CD14-positive monocyte (primary cell): ENCODE measurements at regions not wholly inside any gene's neighbourhood (a gene's known extent, or its start where the extent isn't known, plus 50 kb on each side); places are given as distances from the start of the nearest gene placed in this dataset.

ENCODE experiments used
- DNase-seq, 3 donors: peaks; one replicate each; pipeline ENCODE4 v3.0.0-alpha.2; 2011 to 2022
- H2AFZ ChIP-seq: 2 replicates; pipeline ENCODE4 v1.6.0; 2012; ENCODE audit warnings: mild to moderate bottlenecking, low read depth, low read length, inconsistent platforms; ENCODE audit not compliant: insufficient read depth, poor library complexity, severe bottlenecking
- H3K27ac ChIP-seq, 2 donors: 1 replicate in 1 of 2; 2 replicates in 1 of 2; pipeline ENCODE4 v1.5.1; 2012 to 2013; ENCODE audit warnings: low read length in 2 of 2, control low read depth in 1 of 2, inconsistent platforms in 1 of 2, low read depth in 1 of 2, mild to moderate bottlenecking in 1 of 2
- H3K27me3 ChIP-seq, 2 donors: one replicate each; pipeline versions ENCODE4 v1.6.0 to v1.6.1; 2011 to 2013; ENCODE audit warnings: low read length in 2 of 2; ENCODE audit not compliant: control insufficient read depth in 2 of 2, insufficient read depth in 2 of 2
- H3K36me3 ChIP-seq, 2 donors: replicated peaks in 1 of 2; 1 replicate in 1 of 2; 2 replicates in 1 of 2; pipeline versions ENCODE4 v1.5.1 to v1.6.1; 2012 to 2013; ENCODE audit warnings: low read length in 2 of 2, control low read depth in 1 of 2, inconsistent platforms in 1 of 2, mild to moderate bottlenecking in 1 of 2; ENCODE audit not compliant: insufficient read depth in 2 of 2, control insufficient read depth in 1 of 2
- H3K4me1 ChIP-seq, 2 donors: 1 replicate in 1 of 2; 2 replicates in 1 of 2; pipeline versions ENCODE4 v1.5.1 to v1.6.1; 2012 to 2013; ENCODE audit warnings: low read length in 2 of 2, control low read depth in 1 of 2, inconsistent platforms in 1 of 2, mild to moderate bottlenecking in 1 of 2, moderate library complexity in 1 of 2; ENCODE audit not compliant: insufficient read depth in 2 of 2, control insufficient read depth in 1 of 2
- H3K4me2 ChIP-seq: replicated peaks from 2 replicates; pipeline ENCODE3; 2012; ENCODE audit warnings: low read length, moderate library complexity, mild to moderate bottlenecking; ENCODE audit not compliant: poor library complexity, severe bottlenecking; ENCODE audit errors: extremely low read depth
- H3K4me3 ChIP-seq, 3 experiments: fragments of 200-600 bp in 1 of 3; sonication (generic) in 1 of 3; replicated peaks in 1 of 3; 1 replicate in 2 of 3; 2 replicates in 1 of 3; pipeline ENCODE4 v1.5.1; 2011 to 2013; ENCODE audit warnings: low read length in 3 of 3, mild to moderate bottlenecking in 3 of 3, control low read depth in 2 of 3, low read depth in 2 of 3, inconsistent platforms in 1 of 3, moderate library complexity in 1 of 3
- H3K79me2 ChIP-seq: 2 replicates; pipeline ENCODE4 v1.6.0; 2012; ENCODE audit warnings: mild to moderate bottlenecking, control low read depth, inconsistent platforms, low read length, moderate library complexity; ENCODE audit not compliant: insufficient read depth
- H3K9ac ChIP-seq: 2 replicates; pipeline ENCODE4 v1.6.0; 2017; ENCODE audit warnings: low read length, mild to moderate bottlenecking; ENCODE audit not compliant: insufficient read depth, poor library complexity, severe bottlenecking
- H3K9me3 ChIP-seq, 2 donors: replicated peaks in 1 of 2; 1 replicate in 1 of 2; 2 replicates in 1 of 2; pipeline versions ENCODE4 v1.5.1 to v1.6.1; 2012 to 2013; ENCODE audit warnings: low read length in 2 of 2, control low read depth in 1 of 2; ENCODE audit not compliant: control insufficient read depth in 1 of 2, insufficient read depth in 1 of 2
- H4K20me1 ChIP-seq: 2 replicates; pipeline ENCODE4 v1.6.0; 2012; ENCODE audit warnings: mild to moderate bottlenecking, low read length, control low read depth, moderate library complexity; ENCODE audit not compliant: insufficient read depth
- H3K27ac Mint-ChIP-seq, 7 donors: one replicate each; pipeline ENCODE4 v1.8.0; 2020; ENCODE audit warnings: mild to moderate bottlenecking in 7 of 7, mixed read lengths in 7 of 7, moderate library complexity in 6 of 7, inconsistent platforms in 2 of 7
- H3K27me3 Mint-ChIP-seq, 3 donors: one replicate each; pipeline ENCODE4 v1.8.0; 2021 to 2022; ENCODE audit warnings: low read depth in 3 of 3, mild to moderate bottlenecking in 3 of 3, mixed read lengths in 3 of 3, moderate library complexity in 3 of 3, inconsistent platforms in 1 of 3
- H3K36me3 Mint-ChIP-seq, 2 donors: one replicate each; pipeline ENCODE4 v1.8.0; 2020; ENCODE audit warnings: mixed read lengths in 2 of 2, inconsistent platforms in 1 of 2, mild to moderate bottlenecking in 1 of 2
- H3K4me1 Mint-ChIP-seq: one replicate; pipeline ENCODE4 v1.8.0; 2020; ENCODE audit warnings: mild to moderate bottlenecking, mixed read lengths
- H3K4me3 Mint-ChIP-seq, 2 donors: one replicate each; pipeline ENCODE4 v1.8.0; 2020; ENCODE audit warnings: mild to moderate bottlenecking in 2 of 2, mixed read lengths in 2 of 2, moderate library complexity in 1 of 2
- H3K9me3 Mint-ChIP-seq, 7 donors: one replicate each; pipeline ENCODE4 v1.8.0; 2020 to 2022; ENCODE audit warnings: mixed read lengths in 7 of 7, mild to moderate bottlenecking in 6 of 7, moderate library complexity in 6 of 7, inconsistent platforms in 2 of 7
- CTCF ChIP-seq: fragments of 200-600 bp; IDR thresholded peaks from one replicate; pipeline ENCODE4 v1.8.0; 2022; ENCODE audit warnings: antibody characterized with exemption, mild to moderate bottlenecking
- WGBS: methylation state at CpG from one replicate; pipeline ENCODE4 v1.1.5; 2013; ENCODE audit warnings: missing lambda C conversion rate; ENCODE audit not compliant: insufficient coverage; 5-methylcytosine and 5-hydroxymethylcytosine counted together
- intact Hi-C, 2 donors: fragments of 100-400 bp; cut with micrococcal nuclease; formaldehyde crosslinking; loops; one replicate each; pipeline versions ENCODE4 v1.15.0 to v1.15.1; 2023

GRCh38 chr1:29893806-29894205 is 657.5 kb downstream of the PTPRU start:
- Histone ChIP-seq H3K36me3 (no peaks in the 10 kb centered on the region), H3K9me3 (no peaks in the 10 kb centered on the region), H2AFZ (no peak overlapping the region), H3K4me3 (no peak overlapping the region), H3K4me1 (peaks cover 0 to 6% of the 10 kb centered on the region in 2 donors), H4K20me1 (no peaks in the 10 kb centered on the region), H3K27me3 (no peaks in the 10 kb centered on the region), H3K27ac (no peak overlapping the region), H3K9ac (no peak overlapping the region), H3K4me2 (no peak overlapping the region), H3K79me2 (no peaks in the 10 kb centered on the region)
- intact Hi-C loops: no loop called here
- TF ChIP-seq CTCF: no peak
- 78% methylated on average over 2 of the region's 5 CpGs for WGBS
- peaks cover 12 to 16% (median 14%) of the 10 kb centered on the region in 3 donors for H3K27me3 Mint-ChIP-seq
- no peak overlapping the region for H3K27ac Mint-ChIP-seq
- peaks cover 5% of the 10 kb centered on the region for H3K4me1 Mint-ChIP-seq
- H3K9me3 Mint-ChIP-seq: peaks cover 0 to 5% (median 0%) of the 10 kb centered on the region in 7 donors
- no peak overlapping the region for H3K4me3 Mint-ChIP-seq
- no peak for DNase-seq
- H3K36me3 Mint-ChIP-seq: no peaks in the 10 kb centered on the region

DNA sequence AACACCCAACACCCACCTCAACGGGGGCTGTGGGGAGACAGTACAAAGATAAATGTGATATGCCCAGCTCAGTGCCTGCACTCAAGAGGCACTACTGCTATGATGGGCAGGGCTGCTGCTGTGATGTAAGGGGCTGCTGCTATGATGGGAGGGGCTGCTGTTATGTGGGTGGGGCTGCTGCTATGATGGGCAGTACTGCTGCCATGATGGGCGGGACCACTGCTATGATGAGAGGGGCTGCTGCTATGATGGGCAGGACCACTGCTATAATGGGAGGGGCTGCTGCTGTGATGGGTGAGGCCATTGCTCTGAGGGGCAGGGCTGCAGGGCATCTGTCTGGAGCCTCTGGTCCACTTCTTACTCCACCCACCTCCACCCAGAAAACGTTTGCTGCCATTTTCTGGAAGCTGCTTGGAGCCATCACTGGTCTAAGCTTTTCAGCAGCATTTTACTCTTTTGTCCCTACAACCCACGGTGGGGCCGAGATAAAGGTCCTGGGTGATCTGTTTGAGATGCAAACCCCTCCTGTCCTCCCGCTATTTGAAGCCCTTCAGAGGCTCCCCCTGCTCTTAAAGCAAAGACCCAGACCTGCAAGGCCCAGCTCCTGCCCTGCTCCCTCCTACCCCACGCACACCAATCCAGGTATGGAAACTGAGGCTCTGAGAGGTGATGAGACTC is 656.9 kb downstream of the PTPRU start:
- no peak overlapping the region for H3K27ac ChIP-seq
- H3K36me3 ChIP-seq: no peaks in the 10 kb centered on the region
- Mint-ChIP-seq H3K27ac (no peak overlapping the region), H3K9me3 (peaks cover 0 to 5% (median 0%) of the 10 kb centered on the region in 7 donors), H3K27me3 (peaks cover 13 to 14% (median 14%) of the 10 kb centered on the region in 3 donors), H3K4me1 (peaks cover 5% of the 10 kb centered on the region), H3K4me3 (no peak overlapping the region), H3K36me3 (no peaks in the 10 kb centered on the region)
- no peak for TF ChIP-seq CTCF
- H3K79me2 ChIP-seq: no peaks in the 10 kb centered on the region
- no peak for DNase-seq
- H3K9me3 ChIP-seq: no peaks in the 10 kb centered on the region
- H3K4me2 ChIP-seq: no peak overlapping the region
- H2AFZ ChIP-seq: no peak overlapping the region
- 57% methylated on average over 1 of the region's 7 CpGs for WGBS
- peaks cover 0 to 6% of the 10 kb centered on the region in 2 donors for H3K4me1 ChIP-seq
- intact Hi-C loops: no loop called here
- H3K27me3 ChIP-seq: no peaks in the 10 kb centered on the region
- H3K9ac ChIP-seq: no peak overlapping the region
- H4K20me1 ChIP-seq: no peaks in the 10 kb centered on the region
- H3K4me3 ChIP-seq: no peak overlapping the region
